A673 (cell line): ENCODE measurements at regions not wholly inside any gene's neighbourhood (a gene's known extent, or its start where the extent isn't known, plus 50 kb on each side); places are given as distances from the start of the nearest gene placed in this dataset.

ENCODE experiments used
- BruUV-seq: library from RNA; stranded (reverse); fragments of 400-500 nt; replicated peaks from 2 replicates; lab custom pipeline; 2021; lab: Mats Ljungman, UMichigan
- CTCF ChIA-PET: fragments of 300-600 bp; sonication (Branson Sonifier 250); formaldehyde crosslinking; loops from one replicate; lab custom pipeline; 2022; ENCODE audit warnings: antibody characterized with exemption; lab: Charles Lee
- POLR2A ChIA-PET: fragments of 300-600 bp; sonication (Branson Sonifier 250); formaldehyde crosslinking; loops from one replicate; lab custom pipeline; 2022; ENCODE audit warnings: antibody characterized with exemption; ENCODE audit not compliant: low non-redundant PET; lab: Charles Lee
- DNase-seq: peaks from one replicate; pipeline ENCODE4 v3.0.0-alpha.2; 2015; ENCODE audit warnings: low spot score
- H3K27ac ChIP-seq: fragments of 200-600 bp; sonication (generic); 2 replicates; pipeline ENCODE4 v1.5.1; 2016; ENCODE audit warnings: mixed run types, low read depth, mild to moderate bottlenecking, mixed read lengths, antibody characterized with exemption, low read length; ENCODE audit not compliant: poor library complexity, severe bottlenecking
- H3K27me3 ChIP-seq: fragments of 200-600 bp; sonication (generic); replicated peaks from 2 replicates; pipeline ENCODE4 v1.6.1; 2017; ENCODE audit warnings: mixed run types, low read depth, mild to moderate bottlenecking, mixed read lengths, antibody characterized with exemption, low read length; ENCODE audit not compliant: insufficient read depth, poor library complexity
- H3K36me3 ChIP-seq: fragments of 200-600 bp; sonication (generic); 2 replicates; pipeline ENCODE4 v1.6.1; 2016; ENCODE audit warnings: mixed run types, mild to moderate bottlenecking, mixed read lengths, antibody characterized with exemption, low read length; ENCODE audit not compliant: insufficient read depth, poor library complexity, severe bottlenecking
- H3K4me1 ChIP-seq: fragments of 200-600 bp; sonication (generic); 2 replicates; pipeline ENCODE4 v1.6.1; 2017; ENCODE audit warnings: mixed run types, mild to moderate bottlenecking, mixed read lengths, antibody characterized with exemption, low read length; ENCODE audit not compliant: insufficient read depth, poor library complexity, severe bottlenecking
- H3K4me3 ChIP-seq: fragments of 200-600 bp; sonication (generic); 2 replicates; pipeline ENCODE4 v1.5.1; 2016; ENCODE audit warnings: low read depth, mixed run types, mild to moderate bottlenecking, mixed read lengths, low read length; ENCODE audit not compliant: poor library complexity, severe bottlenecking
- H3K9me3 ChIP-seq: fragments of 200-600 bp; sonication (generic); 2 replicates; pipeline ENCODE4 v1.6.1; 2016; ENCODE audit warnings: mixed run types, low read depth, mild to moderate bottlenecking, mixed read lengths, antibody characterized with exemption, low read length; ENCODE audit not compliant: poor library complexity, severe bottlenecking
- CTCF ChIP-seq: fragments of 300-800, 200-600 bp; sonication (generic); conservative IDR thresholded peaks from 2 replicates; pipeline ENCODE4 v1.5.1; 2017; ENCODE audit warnings: low read depth, mild to moderate bottlenecking, antibody characterized with exemption, low read length, moderate library complexity, mixed read lengths
- EZH2 ChIP-seq: fragments of 200-600 bp; sonication (generic); IDR thresholded peaks from 2 replicates; pipeline ENCODE4 v1.6.1; 2017; ENCODE audit warnings: borderline replicate concordance, low read depth, mild to moderate bottlenecking, mixed read lengths, antibody characterized with exemption, low read length; ENCODE audit not compliant: poor library complexity, severe bottlenecking
- intact Hi-C: fragments of 100-400 bp; cut with micrococcal nuclease; formaldehyde crosslinking; loops from one replicate; pipeline ENCODE4 v1.10.0; 2022; ENCODE audit not compliant: unreplicated experiment

- H3K9me3 ChIP-seq: no peaks in the 10 kb centered on the region
- CTCF ChIA-PET: no interaction called here
- H3K4me3 ChIP-seq: no peak overlapping the region
These were observed 65.4 kb upstream of the TUBA3E start for GRCh38 chr2:130263606-130264005.

GRCh38 chr2:130261970-130262760, 63.9 kb upstream of the TUBA3E start:
- H3K4me3 ChIP-seq: no peak overlapping the region
- ChIA-PET CTCF (no interaction called here), POLR2A (no interaction called here)
- TF ChIP-seq CTCF (no peak), EZH2 (no peak)
- no peaks in the 10 kb centered on the region for H3K4me1 ChIP-seq
- peak; percentile 15 for DNase-seq
- intact Hi-C loops: no loop called here
- H3K27me3 ChIP-seq: peaks cover 65% of the 10 kb centered on the region
- H3K36me3 ChIP-seq: no peaks in the 10 kb centered on the region
- no peak overlapping the region for H3K27ac ChIP-seq
- no TSS peak for BruUV-seq
- H3K9me3 ChIP-seq: no peaks in the 10 kb centered on the region

More at GRCh38 chr2:130263606-130264005, 65.4 kb upstream of the TUBA3E start:
- Histone ChIP-seq H3K27ac (no peak overlapping the region), H3K4me1 (no peaks in the 10 kb centered on the region), H3K27me3 (peaks cover 52% of the 10 kb centered on the region), H3K36me3 (no peaks in the 10 kb centered on the region)
- DNase-seq: no peak
- POLR2A ChIA-PET: no interaction called here
- BruUV-seq: no TSS peak
- TF ChIP-seq EZH2 (no peak), CTCF (no peak)
- intact Hi-C loops: no loop called here

GRCh38 chr2:130261099-130261498, 62.9 kb upstream of the TUBA3E start:
- Histone ChIP-seq H3K4me3 (no peak overlapping the region), H3K27me3 (peaks cover 72% of the 10 kb centered on the region), H3K36me3 (no peaks in the 10 kb centered on the region), H3K4me1 (no peaks in the 10 kb centered on the region), H3K9me3 (no peaks in the 10 kb centered on the region), H3K27ac (no peak overlapping the region)
- no TSS peak for BruUV-seq
- TF ChIP-seq CTCF (no peak), EZH2 (no peak)
- CTCF ChIA-PET: no interaction called here
- POLR2A ChIA-PET: no interaction called here
- intact Hi-C loops: no loop called here
- DNase-seq: no peak
